Neuronal stem cell (in vitro differentiated cells): ENCODE measurements at regions not wholly inside any gene's neighbourhood (a gene's known extent, or its start where the extent isn't known, plus 50 kb on each side); places are given as distances from the start of the nearest gene placed in this dataset.
A peak's percentile ranks its signal among the peaks of the same experiment; 100 is the strongest.

Experiments used
- DNase-seq: peaks from one replicate; pipeline ENCODE4 v3.0.0-alpha.2; 2013; ENCODE audit warnings: low spot score
- H2AFZ ChIP-seq: one replicate; pipeline ENCODE4 v1.6.1; 2013; ENCODE audit warnings: mild to moderate bottlenecking, low read length, inconsistent platforms
- H2AK5ac ChIP-seq: 2 replicates; pipeline ENCODE4 v1.6.1; 2013; ENCODE audit warnings: low read depth, mild to moderate bottlenecking, inconsistent platforms, low read length, moderate library complexity, mixed read lengths
- H2BK120ac ChIP-seq: 2 replicates; pipeline ENCODE4 v1.6.1; 2013; ENCODE audit warnings: low read depth, mild to moderate bottlenecking, inconsistent platforms, low read length, moderate library complexity, mixed read lengths
- H2BK12ac ChIP-seq: one replicate; pipeline ENCODE4 v1.6.1; 2013; ENCODE audit warnings: low read length, inconsistent platforms
- H2BK15ac ChIP-seq: 2 replicates; pipeline ENCODE4 v1.6.1; 2013; ENCODE audit warnings: mild to moderate bottlenecking, low read length, inconsistent platforms, mixed read lengths
- H2BK5ac ChIP-seq: one replicate; pipeline ENCODE4 v1.6.1; 2013; ENCODE audit warnings: inconsistent platforms, mild to moderate bottlenecking, low read length, moderate library complexity
- H3K14ac ChIP-seq: one replicate; pipeline ENCODE4 v1.6.1; 2013; ENCODE audit warnings: low read length, inconsistent platforms
- H3K18ac ChIP-seq: 2 replicates; pipeline ENCODE4 v1.6.1; 2013; ENCODE audit warnings: low read length, inconsistent platforms
- H3K23ac ChIP-seq: 2 replicates; pipeline ENCODE4 v1.6.1; 2013; ENCODE audit warnings: low read depth, mild to moderate bottlenecking, mixed read lengths, low read length, inconsistent platforms; ENCODE audit not compliant: poor library complexity
- H3K27ac ChIP-seq: replicated peaks from 3 replicates; pipeline ENCODE4 v1.5.1; 2013; ENCODE audit warnings: low read length, inconsistent platforms
- H3K27me3 ChIP-seq, 3 experiments: 2 replicates each; pipeline ENCODE4 v1.6.1; 2013; ENCODE audit warnings: low read length in 3 of 3, mild to moderate bottlenecking in 2 of 3, inconsistent platforms in 1 of 3, low read depth in 1 of 3, mixed read lengths in 1 of 3, moderate library complexity in 1 of 3; ENCODE audit not compliant: control insufficient read depth in 3 of 3, insufficient read depth in 3 of 3
- H3K36me3 ChIP-seq, 2 donors: replicated peaks in 1 of 2; 2 replicates each; pipeline ENCODE4 v1.6.1; 2013; ENCODE audit warnings: low read length in 2 of 2; ENCODE audit not compliant: control insufficient read depth in 2 of 2, insufficient read depth in 2 of 2
- H3K4ac ChIP-seq: 2 replicates; pipeline ENCODE4 v1.6.1; 2013; ENCODE audit warnings: inconsistent platforms, mild to moderate bottlenecking, low read length, moderate library complexity
- H3K4me1 ChIP-seq, 2 donors: 1 replicate in 1 of 2; 2 replicates in 1 of 2; pipeline ENCODE4 v1.6.1; 2013; ENCODE audit warnings: low read length in 2 of 2, low read depth in 1 of 2; ENCODE audit not compliant: control insufficient read depth in 2 of 2, insufficient read depth in 1 of 2
- H3K4me2 ChIP-seq: one replicate; pipeline ENCODE4 v1.6.1; 2013; ENCODE audit warnings: mild to moderate bottlenecking, low read length, inconsistent platforms; ENCODE audit not compliant: insufficient read depth, poor library complexity, severe bottlenecking
- H3K4me3 ChIP-seq, 2 donors: 2 replicates each; pipeline ENCODE4 v1.5.1; 2013; ENCODE audit warnings: low read length in 2 of 2, mild to moderate bottlenecking in 2 of 2, inconsistent platforms in 1 of 2, moderate library complexity in 1 of 2
- H3K79me1 ChIP-seq: one replicate; pipeline ENCODE4 v1.6.1; 2013; ENCODE audit warnings: low read depth, mild to moderate bottlenecking, inconsistent platforms, low read length, moderate library complexity
- H3K9ac ChIP-seq: one replicate; pipeline ENCODE4 v1.6.1; 2013; ENCODE audit warnings: mild to moderate bottlenecking, low read depth, low read length, inconsistent platforms; ENCODE audit not compliant: poor library complexity
- H3K9me3 ChIP-seq, 2 donors: replicated peaks in 1 of 2; 2 replicates each; pipeline versions ENCODE3 to v1.6.1; 2013; ENCODE audit warnings: low read length in 2 of 2, mild to moderate bottlenecking in 2 of 2, inconsistent platforms in 1 of 2, low read depth in 1 of 2, mixed read lengths in 1 of 2, moderate library complexity in 1 of 2; ENCODE audit not compliant: control insufficient read depth in 2 of 2, insufficient read depth in 1 of 2
- H4K8ac ChIP-seq: one replicate; pipeline ENCODE4 v1.6.1; 2013; ENCODE audit warnings: low read depth, mild to moderate bottlenecking, inconsistent platforms, low read length, moderate library complexity
- H4K91ac ChIP-seq: one replicate; pipeline ENCODE4 v1.6.1; 2013; ENCODE audit warnings: low read length, low read depth, mild to moderate bottlenecking, inconsistent platforms; ENCODE audit not compliant: poor library complexity
- WGBS, 2 donors: extraction: QIAGEN DNeasy Blood & Tissue Kit; methylation state at CpG; one replicate each; pipeline ENCODE4 v1.1.7; 2013; ENCODE audit warnings: missing lambda C conversion rate in 2 of 2, mixed read lengths in 1 of 2; ENCODE audit not compliant: insufficient read length in 2 of 2, insufficient replicate concordance in 1 of 2; ENCODE audit errors: extremely low coverage in 2 of 2; 5-methylcytosine and 5-hydroxymethylcytosine counted together

DNA sequence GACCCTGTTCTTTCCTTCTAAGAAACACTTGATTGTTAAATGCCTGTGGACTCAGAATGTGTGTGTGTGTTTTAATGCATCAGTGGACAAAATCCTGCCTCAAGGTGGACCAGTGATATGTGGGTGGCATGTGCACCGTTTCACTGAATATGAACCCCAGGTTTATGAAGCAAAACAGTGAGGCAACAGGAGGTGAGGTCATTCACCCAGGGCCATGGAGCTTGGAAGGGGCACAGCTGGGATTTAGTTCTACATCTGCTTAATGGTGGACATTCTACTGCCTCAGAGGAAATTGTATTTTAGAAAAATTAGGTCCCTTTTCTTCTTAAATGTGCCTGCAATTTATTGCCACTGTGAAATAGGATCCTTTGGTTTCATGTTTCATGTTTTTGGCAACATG is 549.5 kb upstream of the EEF2KMT start:
- Histone ChIP-seq H3K27ac (no peak overlapping the region), H3K4ac (no peak overlapping the region), H3K18ac (no peak overlapping the region), H2BK5ac (no peak overlapping the region), H3K14ac (no peak overlapping the region), H4K91ac (no peak overlapping the region), H3K9me3 (no peaks in the 10 kb centered on the region), H2AK5ac (no peak overlapping the region), H3K36me3 (no peaks in the 10 kb centered on the region), H2BK120ac (no peak overlapping the region), H2BK15ac (no peak overlapping the region), H3K9ac (no peak overlapping the region), H3K79me1 (no peaks in the 10 kb centered on the region), H4K8ac (no peak overlapping the region), H3K4me3 (no peak overlapping the region), H3K4me1 (peaks cover 0 to 7% of the 10 kb centered on the region in 2 donors), H3K4me2 (no peak overlapping the region), H2AFZ (no peak overlapping the region), H3K27me3 (no peaks in the 10 kb centered on the region), H3K23ac (no peak overlapping the region), H2BK12ac (no peak overlapping the region)
- no peak for DNase-seq
- WGBS, 2 donors, result no CpG with 5 or more reads among the region's 1 CpG

DNA sequence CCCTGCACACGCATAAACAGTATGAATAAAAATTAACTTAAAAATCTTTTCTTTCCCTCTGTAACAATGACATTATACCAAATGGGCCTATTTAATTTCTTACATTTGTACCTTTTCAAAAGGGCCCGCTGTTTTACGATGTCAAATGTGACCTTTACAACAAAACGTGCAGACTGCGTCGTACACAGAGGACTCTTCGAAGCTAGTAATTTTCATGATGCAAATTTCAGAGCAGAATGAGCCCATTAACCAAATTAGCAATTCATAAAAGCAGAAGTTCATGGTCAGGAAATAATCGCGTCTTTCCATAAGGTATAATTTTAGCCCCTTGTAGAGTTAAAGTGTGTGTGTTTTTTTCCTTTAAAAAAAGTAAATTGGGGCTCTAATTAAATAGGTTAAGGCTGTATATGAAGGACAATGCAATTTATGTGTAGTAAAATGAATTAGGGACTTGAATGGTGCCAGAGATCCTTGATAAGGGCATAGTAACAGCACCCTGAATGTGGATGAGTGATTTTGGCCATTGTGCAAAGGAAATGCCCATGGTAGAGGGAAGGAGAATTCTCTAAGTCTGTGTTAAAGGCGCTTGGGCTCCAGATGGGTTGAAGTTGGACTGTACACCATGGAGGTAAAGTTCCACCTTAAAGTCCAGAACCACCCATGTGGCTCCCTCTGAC is 546.4 kb upstream of the EEF2KMT start:
- no CpG with 5 or more reads among the region's 10 CpGs for WGBS, 2 donors
- H2AK5ac ChIP-seq, result no peak overlapping the region
- H4K8ac ChIP-seq, result no peak overlapping the region
- no peaks in the 10 kb centered on the region for H3K27me3 ChIP-seq
- H3K4me1 ChIP-seq, result peaks cover 0 to 7% of the 10 kb centered on the region in 2 donors
- H2BK15ac ChIP-seq, result no peak overlapping the region
- no peaks in the 10 kb centered on the region for H3K36me3 ChIP-seq
- no peak overlapping the region for H4K91ac ChIP-seq
- no peak overlapping the region for H3K9ac ChIP-seq
- H3K4me3 ChIP-seq, result no peak overlapping the region
- no peak overlapping the region for H3K4me2 ChIP-seq
- H3K14ac ChIP-seq, result no peak overlapping the region
- no peak overlapping the region for H3K27ac ChIP-seq
- H3K18ac ChIP-seq, result no peak overlapping the region
- no peak overlapping the region for H2BK120ac ChIP-seq
- H2AFZ ChIP-seq, result no peak overlapping the region
- H3K23ac ChIP-seq, result no peak overlapping the region
- no peaks in the 10 kb centered on the region for H3K79me1 ChIP-seq
- peaks cover 0 to 6% of the 10 kb centered on the region in 2 donors for H3K9me3 ChIP-seq
- no peak overlapping the region for H3K4ac ChIP-seq
- no peak overlapping the region for H2BK5ac ChIP-seq
- no peak for DNase-seq
- H2BK12ac ChIP-seq, result no peak overlapping the region

DNA sequence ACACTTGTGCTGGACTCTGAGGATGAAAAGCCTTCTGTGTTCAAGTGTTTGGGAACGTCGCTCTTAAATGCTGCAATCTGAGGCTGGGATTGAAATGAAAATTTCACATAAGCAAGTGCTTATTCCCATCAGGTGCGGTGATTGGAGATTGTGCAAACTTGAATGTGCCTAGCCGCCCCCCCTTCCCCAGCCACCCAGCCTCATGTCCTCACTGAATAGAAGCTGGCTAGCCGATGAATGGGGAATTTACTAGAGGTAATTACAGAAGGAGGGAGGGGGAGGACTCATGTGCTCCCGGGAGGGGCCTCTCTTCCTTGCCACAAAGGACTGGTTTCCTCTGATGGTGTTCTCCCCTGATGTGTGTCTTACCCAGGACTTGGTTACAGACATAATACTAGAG is 544.8 kb upstream of the EEF2KMT start:
- Histone ChIP-seq H2BK15ac (no peak overlapping the region), H3K4me2 (no peak overlapping the region), H3K4me1 (peaks cover 0 to 7% of the 10 kb centered on the region in 2 donors), H3K27ac (no peak overlapping the region), H3K9me3 (peaks cover 0 to 6% of the 10 kb centered on the region in 2 donors), H2BK120ac (no peak overlapping the region), H3K23ac (no peak overlapping the region), H3K4me3 (no peak overlapping the region), H2BK12ac (no peak overlapping the region), H3K4ac (no peak overlapping the region), H2AK5ac (no peak overlapping the region), H3K18ac (no peak overlapping the region), H3K14ac (no peak overlapping the region), H2AFZ (no peak overlapping the region), H4K91ac (no peak overlapping the region), H3K36me3 (no peaks in the 10 kb centered on the region), H3K9ac (no peak overlapping the region), H3K79me1 (no peaks in the 10 kb centered on the region), H2BK5ac (no peak overlapping the region), H4K8ac (no peak overlapping the region), H3K27me3 (no peaks in the 10 kb centered on the region)
- no CpG with 5 or more reads among the region's 6 CpGs for WGBS, 2 donors
- no peak for DNase-seq

DNA sequence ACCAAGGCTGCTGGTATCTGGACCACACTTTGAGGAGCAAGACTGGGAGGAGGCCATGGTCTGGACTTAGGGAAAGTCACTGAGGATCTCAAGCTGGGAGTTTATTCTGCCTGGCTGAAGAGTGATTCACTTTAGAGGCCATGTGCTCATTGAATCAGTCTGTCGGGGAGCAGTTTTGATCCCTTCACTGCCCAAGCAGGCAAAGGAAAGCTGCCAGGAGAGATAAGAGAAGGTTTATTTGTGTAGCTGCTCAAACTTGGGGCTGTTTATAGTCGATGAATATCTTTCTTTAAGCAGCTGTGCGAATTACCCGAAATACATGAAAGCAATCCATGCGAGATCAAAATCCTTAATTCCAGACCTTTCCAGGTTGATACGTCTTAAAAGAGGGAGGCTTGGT is 544.4 kb upstream of the EEF2KMT start:
- H2BK12ac ChIP-seq, result no peak overlapping the region
- H3K4me3 ChIP-seq, result no peak overlapping the region
- H3K18ac ChIP-seq, result no peak overlapping the region
- peaks cover 0 to 6% of the 10 kb centered on the region in 2 donors for H3K9me3 ChIP-seq
- H3K9ac ChIP-seq, result no peak overlapping the region
- WGBS, 2 donors, result no CpG with 5 or more reads among the region's 6 CpGs
- no peak overlapping the region for H2BK5ac ChIP-seq
- H3K4ac ChIP-seq, result no peak overlapping the region
- no peaks in the 10 kb centered on the region for H3K36me3 ChIP-seq
- H2AK5ac ChIP-seq, result no peak overlapping the region
- H3K4me1 ChIP-seq, result peaks cover 0 to 7% of the 10 kb centered on the region in 2 donors
- H3K79me1 ChIP-seq, result no peaks in the 10 kb centered on the region
- no peak overlapping the region for H3K4me2 ChIP-seq
- no peak overlapping the region for H2AFZ ChIP-seq
- H2BK15ac ChIP-seq, result no peak overlapping the region
- DNase-seq, result no peak
- no peak overlapping the region for H3K23ac ChIP-seq
- H4K91ac ChIP-seq, result no peak overlapping the region
- no peak overlapping the region for H3K27ac ChIP-seq
- no peak overlapping the region for H4K8ac ChIP-seq
- H3K27me3 ChIP-seq, result no peaks in the 10 kb centered on the region
- no peak overlapping the region for H2BK120ac ChIP-seq
- H3K14ac ChIP-seq, result peak overlapping the region; percentile 56
